ENCODE measurements at regions not wholly inside any gene's neighbourhood (a gene's known extent, or its start where the extent isn't known, plus 50 kb on each side); places are given as distances from the start of the nearest gene placed in this dataset.

DNA sequence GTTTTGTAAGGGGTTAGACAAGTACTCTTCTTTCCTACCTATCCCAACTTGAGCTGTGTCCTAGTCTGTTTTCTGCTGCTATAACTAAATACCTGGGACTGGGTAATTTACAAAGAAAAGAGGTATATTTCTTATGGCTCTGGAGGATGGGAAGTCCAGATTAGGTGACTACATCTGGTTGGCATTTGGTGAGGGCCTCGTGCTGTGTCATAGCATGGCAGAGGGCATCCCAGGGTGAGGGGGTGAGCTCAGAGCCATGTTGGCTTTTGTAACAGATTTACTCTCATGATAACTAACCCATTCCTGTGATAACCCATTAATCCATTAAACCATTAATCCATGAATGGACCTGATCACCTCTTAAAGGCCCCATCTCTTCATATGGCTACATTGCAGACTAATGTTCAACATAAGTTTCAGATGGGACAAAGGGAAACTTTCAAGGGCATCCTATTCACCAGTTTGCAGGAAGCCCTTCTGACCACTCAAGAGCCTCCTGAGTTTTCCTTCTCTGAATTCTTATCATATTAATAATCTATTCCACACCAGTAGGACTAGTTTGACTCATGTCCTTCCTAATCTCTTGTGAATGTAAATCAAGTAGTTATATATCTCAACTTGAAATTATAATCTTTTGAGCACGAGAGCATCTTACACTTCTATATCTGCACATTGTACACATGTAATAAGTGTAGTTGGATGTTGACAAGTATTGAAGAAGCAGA is 185.7 kb upstream of the ZPLD1 start:
- intact Hi-C loops (cut with DNase I), result no loop called here
- Histone ChIP-seq H3K4me1 (ENCODE audit: control insufficient read depth, insufficient read depth, low read length) (no peaks in the 10 kb centered on the region), H3K27me3 (ENCODE audit: control insufficient read depth, insufficient read depth) (no peaks in the 10 kb centered on the region), H3K27ac (ENCODE audit: low read length) (no peak overlapping the region), H3K9me3 (ENCODE audit: control insufficient read depth, low read length) (no peaks in the 10 kb centered on the region), H3K4me3 (ENCODE audit: low read length) (no peak overlapping the region)
- 61% methylated on average over 2 of the region's 2 CpGs for WGBS
- ATAC-seq (no peak), DNase-seq (no peak)

DNA sequence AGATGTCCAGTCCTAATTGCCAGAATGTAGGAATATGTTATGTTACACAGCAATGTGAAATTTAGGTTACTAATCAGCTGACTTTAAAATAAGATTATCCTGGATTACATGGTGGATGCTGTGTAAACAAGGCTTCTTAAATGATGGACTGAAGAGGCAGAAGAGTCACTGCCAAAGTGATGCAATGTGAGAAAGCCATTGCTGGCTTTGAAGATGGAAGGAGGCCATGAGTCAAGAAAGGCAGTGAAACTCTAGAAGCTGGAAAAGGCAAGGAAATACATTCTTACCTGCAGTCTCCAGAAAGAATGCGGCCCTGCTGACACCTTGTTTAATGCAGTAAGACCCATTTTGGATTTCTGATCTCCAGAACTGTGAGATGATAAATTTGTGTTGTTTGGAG is 179.1 kb upstream of the ZPLD1 start:
- intact Hi-C loops (cut with DNase I), result no loop called here
- Histone ChIP-seq H3K4me3 (ENCODE audit: low read length) (no peak overlapping the region), H3K27me3 (ENCODE audit: control insufficient read depth, insufficient read depth) (no peaks in the 10 kb centered on the region), H3K9me3 (ENCODE audit: control insufficient read depth, low read length) (no peaks in the 10 kb centered on the region), H3K4me1 (ENCODE audit: control insufficient read depth, insufficient read depth, low read length) (no peaks in the 10 kb centered on the region), H3K27ac (ENCODE audit: low read length) (no peak overlapping the region)
- WGBS, result 98% methylated on average over 1 of the region's 1 CpG
- DNase-seq (no peak), ATAC-seq (no peak)

DNA sequence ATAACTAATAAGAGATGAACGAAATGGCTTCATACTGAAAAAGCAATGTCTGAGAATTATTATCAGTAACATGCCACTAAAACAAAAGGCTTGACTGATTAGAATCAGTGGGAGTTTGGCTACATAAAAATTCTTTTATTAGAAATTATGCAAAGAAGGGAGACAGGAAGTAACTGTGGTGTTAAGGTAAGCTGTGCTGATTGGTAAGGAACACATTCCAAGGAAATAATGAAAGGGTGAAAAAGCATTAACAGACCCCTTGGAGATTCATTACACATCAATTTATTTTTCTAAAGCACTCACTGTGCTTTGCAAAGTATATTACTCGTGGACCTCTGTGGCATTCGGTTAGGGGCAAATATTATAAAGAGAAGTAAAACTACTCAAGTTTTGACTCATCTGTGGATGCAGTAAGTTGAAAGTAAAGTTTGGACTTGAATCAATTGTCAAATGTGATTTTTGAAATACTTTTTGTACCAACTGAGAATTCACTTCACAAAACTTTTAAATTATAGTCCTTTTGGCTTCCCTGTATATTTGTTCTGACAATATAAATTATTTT is 176.1 kb upstream of the ZPLD1 start:
- no peak for ATAC-seq
- 53% methylated on average over 3 of the region's 3 CpGs for WGBS
- intact Hi-C loops (cut with DNase I), result no loop called here

DNA sequence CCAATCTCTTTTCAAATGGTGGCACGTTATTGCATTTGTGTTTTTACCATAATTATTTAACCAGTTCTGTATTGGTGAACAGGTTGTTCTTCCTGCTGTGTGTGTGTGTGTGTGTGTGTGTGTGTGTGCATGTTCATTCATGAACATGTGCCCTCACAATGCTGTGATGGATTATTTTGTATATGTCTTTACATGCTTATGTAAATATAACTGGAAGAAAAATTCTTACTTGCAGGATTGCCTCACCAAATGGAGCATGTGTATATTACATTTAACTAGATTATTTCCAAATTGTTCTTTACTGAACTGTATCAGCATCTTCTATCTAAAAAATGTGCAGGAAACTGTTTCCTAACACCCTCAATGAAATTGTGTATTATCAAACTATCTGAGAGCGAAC is 175.2 kb upstream of the ZPLD1 start:
- DNase-seq (no peak), ATAC-seq (no peak)
- no peak overlapping the region for H3K4me3 ChIP-seq (ENCODE audit: low read length)
- WGBS, result 70% methylated on average over 2 of the region's 2 CpGs
- no peaks in the 10 kb centered on the region for H3K4me1 ChIP-seq (ENCODE audit: control insufficient read depth, insufficient read depth, low read length)
- intact Hi-C loops (cut with DNase I), result no loop called here
- H3K27me3 ChIP-seq (ENCODE audit: control insufficient read depth, insufficient read depth), result no peaks in the 10 kb centered on the region
- no peaks in the 10 kb centered on the region for H3K9me3 ChIP-seq (ENCODE audit: control insufficient read depth, low read length)
- no peak overlapping the region for H3K27ac ChIP-seq (ENCODE audit: low read length)

More for the DNA sequence above, 176.1 kb upstream of the ZPLD1 start:
- Histone ChIP-seq H3K27me3 (ENCODE audit: control insufficient read depth, insufficient read depth) (no peaks in the 10 kb centered on the region), H3K4me3 (ENCODE audit: low read length) (no peak overlapping the region), H3K27ac (ENCODE audit: low read length) (no peak overlapping the region), H3K4me1 (ENCODE audit: control insufficient read depth, insufficient read depth, low read length) (no peaks in the 10 kb centered on the region), H3K9me3 (ENCODE audit: control insufficient read depth, low read length) (no peaks in the 10 kb centered on the region)
- DNase-seq, result no peak

DNA sequence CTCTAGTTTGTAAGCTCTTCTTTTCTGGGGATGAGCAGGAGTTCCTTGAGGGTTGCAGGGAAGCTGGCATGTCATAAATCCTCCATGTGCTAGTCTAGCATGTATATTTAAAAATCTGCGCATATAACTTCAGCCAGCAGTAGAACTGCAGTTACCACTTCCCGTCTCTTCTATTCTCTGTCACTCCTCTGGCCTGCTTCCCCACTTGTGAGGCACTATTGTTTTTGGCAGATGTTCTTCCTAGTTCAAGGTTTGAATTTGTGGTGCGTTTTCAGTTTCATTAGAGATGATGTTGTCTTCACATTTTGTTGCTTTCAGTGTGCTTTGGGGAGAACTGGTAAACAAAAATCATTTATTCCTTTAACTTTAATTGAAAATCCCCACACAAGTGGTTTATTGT is 169.1 kb upstream of the ZPLD1 start:
- H3K9me3 ChIP-seq (ENCODE audit: control insufficient read depth, low read length), result no peaks in the 10 kb centered on the region
- H3K4me1 ChIP-seq (ENCODE audit: control insufficient read depth, insufficient read depth, low read length), result no peaks in the 10 kb centered on the region
- no peak overlapping the region for H3K27ac ChIP-seq (ENCODE audit: low read length)
- no peak for DNase-seq
- ATAC-seq, result no peak
- intact Hi-C loops (cut with DNase I), result no loop called here
- H3K27me3 ChIP-seq (ENCODE audit: control insufficient read depth, insufficient read depth), result no peaks in the 10 kb centered on the region
- H3K4me3 ChIP-seq (ENCODE audit: low read length), result no peak overlapping the region
- WGBS, result 38% methylated on average over 3 of the region's 3 CpGs

DNA sequence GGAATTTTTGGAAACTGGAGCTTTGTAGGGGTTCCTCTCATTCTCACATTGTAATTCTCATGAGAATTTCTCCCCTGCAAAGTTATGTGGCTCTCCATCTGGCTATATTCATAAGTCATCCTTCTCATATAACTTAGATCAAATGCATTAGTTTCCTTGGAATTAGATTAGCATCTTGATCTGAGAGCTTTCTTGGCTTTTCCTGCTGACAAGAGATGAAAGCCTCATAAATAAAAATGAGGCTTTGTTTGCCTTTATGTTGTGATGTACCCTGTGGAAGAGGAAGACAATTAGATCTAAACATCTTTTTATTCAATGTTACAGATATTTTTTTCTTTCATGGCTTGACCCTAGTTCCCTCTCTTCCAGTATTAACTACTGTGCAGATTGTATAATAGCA is 165.4 kb upstream of the ZPLD1 start:
- Histone ChIP-seq H3K4me1 (ENCODE audit: control insufficient read depth, insufficient read depth, low read length) (no peaks in the 10 kb centered on the region), H3K9me3 (ENCODE audit: control insufficient read depth, low read length) (no peaks in the 10 kb centered on the region), H3K27ac (ENCODE audit: low read length) (no peak overlapping the region), H3K27me3 (ENCODE audit: control insufficient read depth, insufficient read depth) (no peaks in the 10 kb centered on the region), H3K4me3 (ENCODE audit: low read length) (no peak overlapping the region)
- ATAC-seq, result no peak
- no peak for DNase-seq
- intact Hi-C loops (cut with DNase I), result no loop called here

DNA sequence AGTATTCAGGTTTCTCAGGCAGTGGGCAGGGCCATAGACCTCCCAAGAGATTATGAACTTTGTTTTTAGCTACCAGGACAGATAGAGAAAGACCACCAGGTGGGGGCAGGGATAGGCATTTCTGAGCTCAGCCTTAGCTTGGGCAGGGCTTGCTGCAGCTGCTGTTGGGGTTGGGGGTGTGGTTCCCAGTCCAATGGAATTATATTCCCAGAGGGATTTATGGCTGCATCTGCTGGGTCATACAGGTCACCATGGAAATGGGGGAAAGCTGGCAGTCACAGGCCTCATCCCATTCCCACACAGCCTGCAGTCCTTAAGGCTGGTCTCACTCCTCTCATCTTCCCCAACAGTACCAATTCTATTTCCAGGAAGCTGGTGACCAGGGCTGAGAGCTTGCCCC is 144.6 kb upstream of the ZPLD1 start:
- Histone ChIP-seq H3K27me3 (ENCODE audit: control insufficient read depth, insufficient read depth) (no peaks in the 10 kb centered on the region), H3K4me3 (ENCODE audit: low read length) (no peak overlapping the region), H3K4me1 (ENCODE audit: control insufficient read depth, insufficient read depth, low read length) (no peaks in the 10 kb centered on the region), H3K27ac (ENCODE audit: low read length) (no peak overlapping the region), H3K9me3 (ENCODE audit: control insufficient read depth, low read length) (no peaks in the 10 kb centered on the region)
- intact Hi-C loops (cut with DNase I), result no loop called here
- DNase-seq (no peak), ATAC-seq (no peak)

DNA sequence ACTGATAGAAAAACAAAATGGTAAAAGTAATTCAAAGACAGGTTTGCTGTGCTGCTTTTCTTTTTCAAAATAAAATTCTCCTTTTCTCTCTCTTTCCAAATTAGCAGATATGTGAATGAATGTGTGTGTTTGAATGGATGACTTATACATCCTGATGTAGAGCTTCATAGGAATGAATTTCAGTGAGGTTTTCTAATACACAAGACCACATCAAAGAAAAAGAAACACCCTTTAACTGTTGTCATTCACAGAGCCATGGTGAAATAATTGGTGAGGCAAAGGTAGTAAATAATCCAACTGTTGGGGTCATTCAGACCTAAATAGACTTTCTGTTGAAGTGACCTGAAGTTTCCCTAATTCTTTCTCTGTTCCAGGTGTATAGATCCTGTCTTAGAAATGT is 139.1 kb upstream of the ZPLD1 start:
- Histone ChIP-seq H3K9me3 (ENCODE audit: control insufficient read depth, low read length) (no peaks in the 10 kb centered on the region), H3K27ac (ENCODE audit: low read length) (no peak overlapping the region), H3K27me3 (ENCODE audit: control insufficient read depth, insufficient read depth) (no peaks in the 10 kb centered on the region), H3K4me3 (ENCODE audit: low read length) (no peak overlapping the region), H3K4me1 (ENCODE audit: control insufficient read depth, insufficient read depth, low read length) (no peaks in the 10 kb centered on the region)
- ATAC-seq (no peak), DNase-seq (no peak)
- intact Hi-C loops (cut with DNase I), result no loop called here

DNA sequence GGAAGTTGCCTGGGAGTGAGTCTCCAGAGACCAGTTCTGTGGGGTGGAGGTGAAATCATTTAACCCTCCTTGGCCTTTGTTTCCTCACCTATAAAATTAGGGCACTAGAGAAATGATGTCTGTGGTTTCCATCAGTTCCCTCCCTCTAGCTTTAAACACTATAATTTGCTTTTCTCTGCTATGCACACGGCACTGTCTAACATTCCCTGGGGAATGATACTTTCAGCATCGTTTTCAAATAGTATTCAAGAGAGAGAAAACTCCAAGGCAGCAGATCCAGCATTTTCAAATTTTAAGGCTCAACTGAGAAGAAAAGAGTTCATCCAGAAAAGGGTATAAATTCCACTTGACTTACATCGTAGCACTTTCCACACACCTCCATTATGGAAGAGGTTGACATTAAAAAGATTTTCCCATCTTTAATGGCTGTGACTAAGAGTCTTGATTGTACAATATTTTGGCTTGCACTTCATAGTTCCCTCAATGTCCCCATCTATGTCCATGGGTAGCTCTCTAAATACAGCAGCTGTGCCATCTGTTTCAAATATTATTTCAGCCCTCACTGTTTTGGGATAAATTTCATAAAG is 137.7 kb upstream of the ZPLD1 start:
- Histone ChIP-seq H3K9me3 (ENCODE audit: control insufficient read depth, low read length) (no peaks in the 10 kb centered on the region), H3K27me3 (ENCODE audit: control insufficient read depth, insufficient read depth) (no peaks in the 10 kb centered on the region), H3K4me3 (ENCODE audit: low read length) (no peak overlapping the region), H3K27ac (ENCODE audit: low read length) (no peak overlapping the region), H3K4me1 (ENCODE audit: control insufficient read depth, insufficient read depth, low read length) (no peaks in the 10 kb centered on the region)
- intact Hi-C loops (cut with DNase I), result no loop called here
- ATAC-seq, result no peak
- DNase-seq, result no peak
- WGBS, result 53% methylated on average over 3 of the region's 3 CpGs

DNA sequence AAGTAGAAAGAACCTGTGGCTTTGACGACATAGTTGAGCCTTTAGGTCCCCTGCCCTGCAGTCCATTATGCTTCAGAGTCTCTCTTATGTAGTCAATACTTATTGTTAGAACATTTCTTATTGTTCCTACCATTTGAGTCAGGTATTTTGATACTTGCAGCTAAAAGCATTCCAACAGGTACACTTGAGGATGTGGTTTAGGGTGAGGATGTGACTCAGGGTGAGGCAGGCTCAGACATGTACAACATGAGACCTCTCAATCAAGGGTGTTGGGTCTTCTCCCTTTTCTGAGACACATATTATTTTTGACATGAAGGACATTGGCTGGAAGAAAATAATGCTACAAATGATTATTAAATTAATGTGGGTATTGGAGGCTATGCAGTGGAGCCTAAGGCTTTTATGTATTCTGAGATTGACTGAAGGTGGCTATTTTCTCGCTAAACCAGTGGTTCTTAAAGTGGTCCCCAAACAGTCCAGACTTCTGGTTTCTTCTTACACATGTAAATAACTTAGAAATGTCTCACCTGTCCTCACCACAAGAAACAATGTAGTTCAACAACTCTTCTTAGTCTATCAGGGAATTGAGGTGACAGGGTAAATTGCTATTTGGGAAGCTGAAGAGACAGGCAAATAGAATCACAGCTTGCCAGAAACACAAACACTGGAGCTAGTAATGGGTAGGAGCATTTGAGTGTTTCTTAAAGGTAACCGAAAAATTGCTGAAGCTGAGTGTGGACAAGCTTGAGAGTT is 135.5 kb upstream of the ZPLD1 start:
- intact Hi-C loops (cut with DNase I), result no loop called here
- ATAC-seq (no peak), DNase-seq (no peak)
- WGBS, result 82% methylated on average over 3 of the region's 3 CpGs
- Histone ChIP-seq H3K4me3 (ENCODE audit: low read length) (no peak overlapping the region), H3K27ac (ENCODE audit: low read length) (no peak overlapping the region), H3K4me1 (ENCODE audit: control insufficient read depth, insufficient read depth, low read length) (no peaks in the 10 kb centered on the region), H3K27me3 (ENCODE audit: control insufficient read depth, insufficient read depth) (no peaks in the 10 kb centered on the region), H3K9me3 (ENCODE audit: control insufficient read depth, low read length) (no peaks in the 10 kb centered on the region)

DNA sequence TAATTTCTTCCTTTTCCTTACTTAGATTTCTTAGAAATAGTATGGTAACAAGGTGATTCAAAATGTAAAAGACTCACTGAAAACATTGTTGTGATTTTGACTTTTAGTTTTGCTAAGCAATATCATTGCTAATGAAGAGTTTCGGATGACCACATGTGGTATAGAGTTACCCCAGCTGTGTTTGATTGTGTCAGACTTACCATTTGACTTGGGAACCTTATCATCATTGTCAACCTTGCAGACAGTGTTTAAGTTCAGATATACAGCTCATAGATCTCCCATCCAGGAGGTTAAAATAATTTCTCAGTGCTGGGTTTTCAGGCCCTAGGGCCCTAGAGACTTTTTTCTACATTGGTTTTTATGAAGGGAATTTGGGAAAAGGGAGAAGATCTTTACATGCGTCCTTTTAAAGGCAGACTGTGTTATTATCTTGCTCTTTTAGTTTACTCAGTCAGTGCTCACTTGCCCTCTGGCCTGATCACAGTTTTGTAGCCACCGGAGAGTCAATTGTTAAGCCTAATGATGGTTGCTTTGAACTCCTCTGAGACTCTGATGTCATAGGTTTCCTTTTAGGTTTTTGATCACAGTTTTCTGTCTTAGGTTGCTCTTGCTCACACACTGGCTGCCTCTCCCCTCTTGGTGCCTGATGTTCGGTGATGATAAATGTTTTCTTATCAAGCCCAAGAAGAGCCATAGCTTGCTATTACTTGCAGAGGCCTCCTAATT is 133.5 kb upstream of the ZPLD1 start:
- WGBS, result 57% methylated on average over 4 of the region's 4 CpGs

More for the DNA sequence above, 133.5 kb upstream of the ZPLD1 start:
- intact Hi-C loops (cut with DNase I), result no loop called here
- H3K27me3 ChIP-seq (ENCODE audit: control insufficient read depth, insufficient read depth), result no peaks in the 10 kb centered on the region
- no peak overlapping the region for H3K27ac ChIP-seq (ENCODE audit: low read length)
- no peak overlapping the region for H3K4me3 ChIP-seq (ENCODE audit: low read length)
- H3K9me3 ChIP-seq (ENCODE audit: control insufficient read depth, low read length), result no peaks in the 10 kb centered on the region
- ATAC-seq (no peak), DNase-seq (no peak)
- H3K4me1 ChIP-seq (ENCODE audit: control insufficient read depth, insufficient read depth, low read length), result no peaks in the 10 kb centered on the region

Data from right cardiac atrium (tissue), 5 donors.